ENCODE measurements at regions not wholly inside any gene's neighbourhood (a gene's known extent, or its start where the extent isn't known, plus 50 kb on each side); places are given as distances from the start of the nearest gene placed in this dataset.
"Not testable (repeated sequence)": the region's sequence is repeated elsewhere in the genome, so short reads cannot be mapped to it uniquely, and the experiment has no call there.

DNA sequence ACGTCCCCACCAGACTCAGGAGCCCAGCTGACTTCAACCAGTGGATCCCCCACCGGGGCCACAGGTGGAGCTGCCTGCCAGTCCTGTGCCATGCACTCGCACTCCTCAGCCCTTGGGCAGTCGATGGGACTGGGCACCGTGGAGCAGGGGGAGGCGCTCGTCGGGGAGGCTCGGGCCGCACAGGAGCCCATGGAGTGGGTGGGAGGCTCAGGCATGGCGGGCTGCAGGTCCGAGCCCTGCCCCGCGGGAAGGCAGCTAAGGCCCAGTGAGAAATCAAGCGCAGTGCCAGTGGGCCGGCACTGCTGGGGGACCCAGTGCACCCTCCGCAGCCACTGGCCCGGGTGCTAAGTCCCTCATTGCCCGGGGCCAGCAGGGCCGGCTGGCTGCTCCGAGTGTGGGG, 52.3 kb upstream of the LRRC30 start:
- 91 to 93% (median 92%) methylated on average over 12 to 21 of the region's 21 CpGs for WGBS, 3 donors
- not testable (repeated sequence) for H3K36me3 ChIP-seq; H3K4me1 ChIP-seq (ENCODE audit: insufficient read depth); H3K4me3 ChIP-seq; H3K27ac ChIP-seq; DNase-seq; H3K27me3 ChIP-seq; H3K9me3 ChIP-seq
- intact Hi-C loops (cut with DNase I), result loop anchor here in 3 of 4 donors (5.0 to 10.0 kb wide), 3 partner anchors 144 to 256 kb away; no protein-coding TSS in a partner anchor

DNA sequence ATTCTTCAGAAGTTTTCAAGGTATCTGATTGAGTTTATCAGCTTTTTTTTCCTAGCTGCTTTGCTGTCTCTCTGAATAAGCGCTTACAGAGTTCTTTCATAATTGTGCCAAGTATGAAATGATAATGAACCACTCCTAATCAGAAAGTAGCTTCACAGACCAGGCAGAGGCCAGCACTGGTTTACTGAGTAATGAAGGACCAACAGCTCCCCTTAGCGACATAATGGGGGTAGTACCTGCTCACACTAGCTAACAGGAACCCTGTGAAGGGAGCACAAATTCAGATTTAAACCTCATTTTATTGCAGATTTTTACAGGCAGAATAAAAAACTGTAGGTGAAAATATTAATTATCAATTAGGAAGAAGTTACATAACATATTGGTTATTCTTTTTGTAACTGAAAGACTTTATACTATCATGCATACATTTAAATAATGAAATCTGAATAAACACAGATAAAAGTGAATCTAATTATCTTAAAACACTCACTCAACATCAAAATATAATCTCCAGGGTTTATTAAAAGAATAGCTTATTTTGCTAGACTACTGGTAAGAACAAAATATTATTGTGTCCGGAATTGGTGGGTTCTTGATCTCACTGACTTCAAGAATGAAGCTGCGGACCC, 53.7 kb upstream of the LRRC30 start:
- no peak overlapping the region for H3K4me3 ChIP-seq
- no peaks in the 10 kb centered on the region for H3K9me3 ChIP-seq
- no peaks in the 10 kb centered on the region for H3K36me3 ChIP-seq
- intact Hi-C loops (cut with DNase I), result loop anchor here in 3 of 4 donors (5.0 to 10.0 kb wide), 3 partner anchors 142 to 255 kb away; no protein-coding TSS in a partner anchor
- no peak overlapping the region for H3K27ac ChIP-seq
- no peaks in the 10 kb centered on the region for H3K27me3 ChIP-seq
- 33 to 43% (median 34%) methylated on average over 4 of the region's 4 CpGs for WGBS, 3 donors
- TF ChIP-seq POLR2A (IDR thresholded peaks at IDR 0.05), result no peak
- TF ChIP-seq, protein P1, sequence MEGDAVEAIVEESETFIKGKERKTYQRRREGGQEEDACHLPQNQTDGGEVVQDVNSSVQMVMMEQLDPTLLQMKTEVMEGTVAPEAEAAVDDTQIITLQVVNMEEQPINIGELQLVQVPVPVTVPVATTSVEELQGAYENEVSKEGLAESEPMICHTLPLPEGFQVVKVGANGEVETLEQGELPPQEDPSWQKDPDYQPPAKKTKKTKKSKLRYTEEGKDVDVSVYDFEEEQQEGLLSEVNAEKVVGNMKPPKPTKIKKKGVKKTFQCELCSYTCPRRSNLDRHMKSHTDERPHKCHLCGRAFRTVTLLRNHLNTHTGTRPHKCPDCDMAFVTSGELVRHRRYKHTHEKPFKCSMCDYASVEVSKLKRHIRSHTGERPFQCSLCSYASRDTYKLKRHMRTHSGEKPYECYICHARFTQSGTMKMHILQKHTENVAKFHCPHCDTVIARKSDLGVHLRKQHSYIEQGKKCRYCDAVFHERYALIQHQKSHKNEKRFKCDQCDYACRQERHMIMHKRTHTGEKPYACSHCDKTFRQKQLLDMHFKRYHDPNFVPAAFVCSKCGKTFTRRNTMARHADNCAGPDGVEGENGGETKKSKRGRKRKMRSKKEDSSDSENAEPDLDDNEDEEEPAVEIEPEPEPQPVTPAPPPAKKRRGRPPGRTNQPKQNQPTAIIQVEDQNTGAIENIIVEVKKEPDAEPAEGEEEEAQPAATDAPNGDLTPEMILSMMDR (IDR thresholded peaks at IDR 0.05), result peak; percentile 34 to 83 (median 66)
- H3K4me1 ChIP-seq (ENCODE audit: insufficient read depth), result no peaks in the 10 kb centered on the region
- peak; percentile 43 to 76 (median 57) for DNase-seq

DNA sequence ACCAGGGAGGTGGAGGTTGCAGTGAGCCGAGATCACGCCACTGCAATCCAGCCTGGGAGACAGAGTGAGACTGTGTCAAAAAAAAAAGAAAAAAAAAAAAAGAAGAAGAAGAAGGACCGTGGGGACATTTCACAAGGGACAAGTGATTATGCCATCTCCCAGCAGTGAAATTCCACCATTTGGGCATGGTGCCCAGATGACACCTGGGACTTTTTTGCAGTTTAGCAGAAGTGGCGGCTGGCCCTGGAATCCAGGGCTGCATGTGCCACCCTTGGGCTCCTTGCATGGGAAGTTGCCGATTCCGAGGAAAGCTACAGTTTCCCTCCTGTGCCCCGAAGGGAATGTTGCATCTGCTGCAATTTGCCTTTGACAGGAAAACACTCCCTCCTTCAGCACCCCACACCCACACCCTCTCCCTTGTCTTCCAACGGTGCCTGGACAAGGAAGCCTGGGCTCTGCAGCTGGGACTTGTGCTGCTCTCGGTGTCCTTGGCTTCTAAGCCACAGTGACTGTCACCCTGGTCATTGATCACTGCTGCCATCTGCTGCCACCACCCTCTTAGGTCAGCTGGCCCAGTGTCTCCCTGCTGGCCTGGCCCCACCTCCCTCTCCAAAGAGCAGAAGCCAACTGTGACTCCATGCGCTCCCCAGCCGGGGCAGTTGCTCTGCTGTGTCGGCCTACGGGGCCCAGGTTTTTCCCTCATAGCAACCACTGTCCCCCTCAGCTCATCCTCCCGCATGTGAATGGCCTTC, 56.4 kb upstream of the LRRC30 start:
- Histone ChIP-seq H3K4me3 (no peak overlapping the region), H3K9me3 (no peaks in the 10 kb centered on the region), H3K27ac (no peak overlapping the region), H3K4me1 (ENCODE audit: insufficient read depth) (no peaks in the 10 kb centered on the region), H3K27me3 (no peaks in the 10 kb centered on the region), H3K36me3 (no peaks in the 10 kb centered on the region)
- no peak for DNase-seq
- TF ChIP-seq POLR2A (IDR thresholded peaks at IDR 0.05) (no peak), EP300 (IDR thresholded peaks at IDR 0.05) (no peak)
- TF ChIP-seq, protein P1 (IDR thresholded peaks at IDR 0.05), result no peak
- intact Hi-C loops (cut with DNase I), result loop anchor here in 3 of 4 donors (5.0 to 10.0 kb wide), 4 partner anchors 137 to 252 kb away; no protein-coding TSS in a partner anchor
- WGBS, 3 donors, result 83 to 87% (median 86%) methylated on average over 14 of the region's 14 CpGs

DNA sequence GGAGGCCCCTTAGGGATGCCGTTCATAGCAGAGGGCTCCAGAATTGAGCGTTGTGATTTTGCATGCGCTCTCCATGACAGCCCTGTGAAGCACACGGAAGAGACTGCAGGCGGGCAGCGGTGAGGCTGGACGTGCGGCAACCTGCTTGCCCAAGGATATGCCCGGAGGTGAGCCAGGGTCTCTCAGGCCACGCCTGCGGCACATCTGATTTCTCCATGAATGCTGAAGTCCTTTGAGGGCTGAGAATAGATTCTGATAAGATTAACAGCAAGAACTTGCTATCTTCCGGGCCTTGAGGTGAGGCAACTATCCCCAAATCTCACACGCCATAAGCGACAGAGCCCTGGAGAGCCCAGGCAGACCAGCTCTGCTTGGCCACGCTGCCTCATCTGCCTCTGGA, 55.6 kb upstream of the LAMA1 start:
- WGBS, 3 donors, result 92 to 95% (median 94%) methylated on average over 15 of the region's 15 CpGs

More for the DNA sequence above, 55.6 kb upstream of the LAMA1 start:
- TF ChIP-seq EP300 (IDR thresholded peaks at IDR 0.05), result no peak
- TF ChIP-seq, protein P1 (IDR thresholded peaks at IDR 0.05), result no peak
- TF ChIP-seq POLR2A (IDR thresholded peaks at IDR 0.05), result no peak
- no peaks in the 10 kb centered on the region for H3K9me3 ChIP-seq
- H3K4me1 ChIP-seq (ENCODE audit: insufficient read depth), result no peaks in the 10 kb centered on the region
- no peak overlapping the region for H3K4me3 ChIP-seq
- no peak overlapping the region for H3K27ac ChIP-seq
- DNase-seq, result no peak
- no peaks in the 10 kb centered on the region for H3K36me3 ChIP-seq
- intact Hi-C loops (cut with DNase I), result loop anchor here in 3 of 4 donors (5.0 to 10.0 kb wide), 4 partner anchors 136 to 251 kb away; no protein-coding TSS in a partner anchor
- H3K27me3 ChIP-seq, result no peaks in the 10 kb centered on the region
